GM21786 (cell line): ENCODE measurements at regions not wholly inside any gene's neighbourhood (a gene's known extent, or its start where the extent isn't known, plus 50 kb on each side); places are given as distances from the start of the nearest gene placed in this dataset.
"Not testable (repeated sequence)": the region's sequence is repeated elsewhere in the genome, so short reads cannot be mapped to it uniquely, and the experiment has no call there.

Experiments used
- ATAC-seq: cut with Tn5 transposase; IDR thresholded peaks from one replicate; pipeline ENCODE4 v1.9.1; 2021; ENCODE audit not compliant: unreplicated experiment

DNA sequence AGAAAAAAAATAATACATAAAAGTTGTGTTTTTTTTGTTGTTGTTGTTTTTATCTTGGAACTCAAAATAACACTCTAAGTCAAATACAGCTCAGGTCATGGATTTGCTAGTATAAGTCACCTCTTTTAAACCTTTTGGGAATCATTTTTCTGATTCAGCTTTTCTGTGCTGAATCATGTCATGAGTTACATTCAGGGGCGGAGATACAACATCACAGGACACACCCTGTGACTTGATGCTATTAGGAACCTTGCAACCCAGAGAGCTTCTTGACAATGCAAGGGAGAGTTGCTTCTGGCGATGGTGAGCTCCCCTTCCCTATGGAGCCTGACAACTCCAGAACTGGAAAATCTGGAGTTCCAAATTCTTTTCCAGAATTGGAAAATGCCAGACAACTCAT is 358.3 kb upstream of the C16orf82 start:
- ATAC-seq: no peak

DNA sequence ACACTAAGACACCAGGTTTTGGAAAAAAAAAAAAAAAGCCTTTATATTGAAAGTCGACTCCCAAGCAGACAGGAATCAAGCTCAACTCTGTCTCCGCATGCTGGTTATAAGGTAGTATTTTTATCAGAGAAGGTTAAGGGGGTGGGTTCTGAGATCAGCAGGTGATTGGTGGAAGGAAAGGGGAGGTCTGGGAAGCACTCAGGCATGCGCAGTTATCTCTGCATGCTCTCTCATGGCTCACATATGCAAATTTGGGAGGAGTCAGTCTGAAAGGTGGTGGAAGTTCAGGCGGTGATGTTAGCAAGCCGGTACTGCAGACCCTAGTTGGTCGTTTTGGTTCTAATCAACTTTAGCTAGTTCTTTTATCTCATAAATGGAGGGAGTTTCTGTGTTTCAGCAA is 357.6 kb upstream of the C16orf82 start:
- ATAC-seq: no peak

DNA sequence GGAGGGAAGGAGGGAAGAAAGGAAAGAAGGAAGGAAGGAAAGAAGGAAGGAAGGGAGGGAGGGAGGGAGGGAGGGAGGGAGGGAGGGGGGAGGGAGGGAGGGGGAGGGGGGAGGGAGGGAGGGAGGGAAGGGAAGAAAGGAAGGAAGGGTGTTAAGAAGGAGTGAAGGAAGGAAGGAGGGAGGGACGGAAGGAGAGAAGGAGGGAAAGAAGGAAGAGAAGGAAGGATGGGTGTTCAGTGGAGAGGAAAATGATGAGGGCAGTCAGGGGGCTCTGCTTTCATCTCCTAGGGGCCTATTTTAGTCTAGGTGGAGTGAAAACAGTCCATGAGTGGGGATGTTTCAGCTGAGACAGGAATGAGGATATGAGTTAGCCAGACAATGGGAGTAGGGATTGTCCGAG is 357.0 kb upstream of the C16orf82 start:
- ATAC-seq: no peak

DNA sequence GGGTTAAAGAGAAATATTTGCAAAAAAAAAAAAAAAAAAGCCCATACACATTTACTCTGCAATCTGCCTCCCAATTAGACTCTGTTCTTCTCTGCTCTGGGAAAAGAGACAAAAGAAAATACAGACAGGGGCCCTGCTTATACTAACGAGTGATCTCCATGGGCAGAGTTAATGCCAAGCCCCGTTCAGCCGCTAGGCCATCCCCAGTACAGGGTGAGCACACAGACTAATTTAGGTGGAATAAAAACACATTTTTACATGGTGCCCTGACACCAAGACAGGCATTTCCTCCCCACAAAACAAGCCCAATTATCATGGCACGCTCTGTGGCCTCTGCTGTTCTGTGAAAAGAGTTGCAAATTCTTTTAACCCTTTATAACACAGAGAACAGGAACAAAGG is 356.3 kb upstream of the C16orf82 start:
- ATAC-seq: no peak

DNA sequence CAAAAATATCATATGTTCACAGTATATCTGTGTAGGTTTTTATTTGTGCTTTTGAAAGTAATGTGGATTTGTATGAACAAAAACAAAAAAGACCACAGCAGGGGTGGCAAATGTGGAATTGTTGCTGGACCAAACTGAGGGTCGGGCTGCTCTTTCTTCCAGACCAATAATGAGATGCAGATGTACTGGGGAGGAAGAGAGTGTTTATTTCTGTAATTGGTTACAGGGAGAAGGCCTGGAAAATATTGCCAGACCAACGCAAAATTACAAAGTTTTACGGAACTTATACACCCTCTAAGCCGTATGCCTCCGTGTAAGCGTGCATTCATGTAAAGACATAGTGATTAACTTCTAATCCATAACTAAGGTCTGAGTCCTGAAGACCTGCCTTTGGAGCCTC is 353.9 kb upstream of the C16orf82 start:
- ATAC-seq: no peak

DNA sequence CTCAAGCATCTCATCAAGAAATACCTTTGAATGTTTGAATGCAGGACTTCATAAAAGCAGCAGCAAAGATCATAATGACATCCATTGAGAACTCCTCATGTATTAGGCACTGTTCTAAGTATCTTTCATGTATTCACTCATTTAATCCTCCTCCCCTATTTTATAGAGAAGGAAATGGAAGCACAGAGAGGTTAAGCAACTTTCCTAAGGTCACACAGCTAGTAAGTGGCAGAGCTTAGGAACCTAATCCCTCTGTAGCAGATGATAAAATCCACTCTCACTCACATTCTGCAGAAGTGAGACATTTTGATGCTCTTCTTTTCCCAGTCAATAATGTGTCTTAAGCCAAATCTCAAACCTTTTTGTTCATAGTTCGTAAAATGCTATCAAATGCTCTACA is 350.8 kb upstream of the C16orf82 start:
- no peak for ATAC-seq

DNA sequence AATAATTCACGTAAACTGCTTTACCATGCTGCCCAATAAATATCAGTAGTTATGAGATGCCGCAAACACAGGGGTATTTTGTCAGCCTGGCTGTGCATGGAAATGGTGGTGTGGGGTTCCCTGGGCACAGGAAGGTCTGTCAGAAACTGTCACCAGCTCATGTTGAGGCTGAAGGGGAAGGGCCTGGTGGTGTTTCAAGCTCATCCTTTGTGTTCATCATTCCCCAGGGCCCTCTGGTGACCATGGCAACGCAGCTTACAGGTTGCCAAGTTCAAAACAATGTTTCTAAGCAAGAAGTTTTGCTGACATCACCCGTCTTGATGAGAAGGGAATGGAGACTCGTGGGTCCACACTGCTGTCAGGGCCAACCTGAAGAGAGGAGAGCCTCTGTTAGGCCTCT is 348.9 kb upstream of the C16orf82 start:
- no peak for ATAC-seq

DNA sequence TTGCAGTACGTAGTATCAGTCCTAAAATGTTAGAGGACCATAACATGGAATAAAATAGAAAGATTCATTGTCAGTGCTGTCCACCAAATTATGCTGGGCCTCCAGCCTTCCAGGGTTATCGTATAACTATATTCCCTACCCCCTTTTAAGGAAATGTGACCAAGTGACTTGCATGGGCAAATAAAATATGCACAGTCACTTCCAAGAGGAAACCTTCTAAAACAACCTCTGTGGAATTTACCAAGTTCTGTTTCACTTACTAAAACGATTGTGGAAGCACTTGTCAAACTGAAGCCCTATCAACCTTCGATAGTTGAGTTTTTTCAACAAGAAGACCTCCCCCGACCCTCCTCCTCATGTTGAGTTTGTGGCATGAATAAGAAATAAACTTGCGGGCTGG is 345.4 kb upstream of the C16orf82 start:
- ATAC-seq: no peak

DNA sequence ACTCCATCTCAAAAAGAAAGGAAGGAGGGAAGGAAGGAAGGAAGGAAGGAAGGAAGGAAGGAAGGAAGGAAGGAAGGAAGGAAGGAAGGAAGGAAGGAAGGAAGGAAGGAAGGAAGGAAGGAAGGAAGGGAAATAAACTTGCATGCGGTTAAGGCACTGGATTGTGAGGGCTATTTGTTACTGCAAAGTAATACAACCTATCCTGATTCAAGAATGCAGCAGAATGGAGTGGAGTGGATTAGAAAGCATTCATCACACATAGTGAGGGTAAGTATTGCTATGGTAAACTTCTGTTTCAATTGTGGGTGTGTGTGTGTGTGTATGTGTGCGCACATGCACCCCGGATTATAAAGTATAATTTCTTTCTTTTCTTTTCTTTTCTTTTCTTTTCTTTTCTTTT is 344.8 kb upstream of the C16orf82 start:
- not testable (repeated sequence) for ATAC-seq

DNA sequence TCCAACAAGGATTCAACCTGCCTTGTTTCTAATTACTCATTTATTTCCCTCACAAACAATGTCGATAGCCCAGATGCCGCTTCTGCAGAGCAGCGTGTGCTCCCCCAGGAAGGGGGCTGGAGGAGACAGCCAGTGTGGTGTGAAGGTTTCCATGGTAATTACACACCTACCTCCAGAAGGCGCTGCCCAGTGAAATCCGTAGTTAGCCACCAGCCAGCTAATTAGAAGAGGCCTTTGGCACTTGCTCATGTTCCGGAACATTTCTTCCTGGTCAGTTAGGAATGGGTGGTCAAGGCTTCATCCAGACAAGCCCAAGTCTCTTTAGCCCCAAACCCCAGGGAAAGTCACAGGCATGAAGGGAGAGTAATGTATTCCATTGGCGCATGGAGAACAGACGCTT is 342.5 kb upstream of the C16orf82 start:
- ATAC-seq: no peak

DNA sequence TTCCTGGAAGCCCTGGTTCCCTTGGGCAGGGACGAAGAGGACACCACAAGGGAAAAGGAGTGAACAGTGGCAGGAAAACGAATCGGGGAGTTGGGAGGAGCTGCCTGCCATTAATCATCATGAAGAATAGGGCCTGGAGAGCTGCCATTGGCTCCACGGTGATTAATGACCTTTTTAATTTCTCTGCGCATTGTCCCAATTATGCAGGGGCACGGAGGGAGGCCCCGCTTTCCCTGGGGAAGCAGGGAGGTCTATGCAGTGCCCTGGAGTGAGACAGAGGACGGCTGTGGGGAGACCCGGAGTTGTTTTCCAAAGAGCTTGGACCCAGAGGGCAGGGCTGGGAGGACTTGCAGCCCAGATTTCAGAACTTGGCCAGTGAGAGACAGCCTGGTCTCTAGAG is 338.9 kb upstream of the C16orf82 start:
- ATAC-seq: no peak

DNA sequence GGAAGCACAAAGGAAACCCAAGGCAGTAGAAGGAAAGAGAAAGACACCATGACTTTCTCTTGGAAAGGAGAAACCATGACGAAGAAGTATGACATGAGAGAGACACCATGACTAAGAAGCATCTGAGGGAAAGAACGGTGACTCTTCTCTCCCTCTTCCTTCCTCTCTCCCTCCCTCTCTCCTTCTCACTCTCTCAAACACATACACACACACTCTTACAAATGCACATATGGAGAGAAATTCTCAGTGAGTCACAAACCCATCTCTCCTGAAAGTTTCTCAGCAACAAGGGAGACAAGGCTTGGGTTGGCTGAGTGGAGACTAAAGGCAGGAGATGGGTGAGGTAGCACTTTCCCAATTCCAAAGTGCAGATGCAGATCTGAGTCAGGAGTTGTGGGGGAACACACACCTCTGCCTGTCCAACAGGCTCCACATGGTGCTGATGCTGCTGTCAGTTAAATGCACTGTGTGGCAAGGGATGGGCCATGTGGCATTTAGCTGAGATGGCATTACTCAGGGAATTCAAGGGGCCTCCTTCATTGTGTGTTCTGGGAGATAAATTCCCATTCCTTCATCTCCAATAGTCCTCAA is 336.7 kb upstream of the C16orf82 start:
- ATAC-seq: no peak

DNA sequence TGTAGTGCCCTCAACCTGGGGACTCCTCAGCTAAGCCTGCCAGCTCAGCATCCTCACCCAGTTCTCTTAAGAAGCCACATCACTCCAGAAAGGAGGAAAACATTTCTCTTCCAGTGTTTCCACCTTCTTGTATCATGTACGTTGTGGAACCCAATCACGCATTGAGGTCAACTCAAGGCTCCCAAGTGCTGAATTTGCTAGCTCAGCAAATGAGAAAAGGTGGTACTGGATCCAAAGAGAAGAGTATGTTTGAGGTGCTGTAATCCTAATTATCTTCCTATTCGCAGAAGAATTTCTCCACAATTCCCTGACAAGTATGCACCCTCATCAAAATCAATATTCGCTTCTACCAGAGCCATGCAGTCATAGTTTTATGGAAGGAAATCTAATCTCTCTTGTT is 335.0 kb upstream of the C16orf82 start:
- ATAC-seq: no peak

DNA sequence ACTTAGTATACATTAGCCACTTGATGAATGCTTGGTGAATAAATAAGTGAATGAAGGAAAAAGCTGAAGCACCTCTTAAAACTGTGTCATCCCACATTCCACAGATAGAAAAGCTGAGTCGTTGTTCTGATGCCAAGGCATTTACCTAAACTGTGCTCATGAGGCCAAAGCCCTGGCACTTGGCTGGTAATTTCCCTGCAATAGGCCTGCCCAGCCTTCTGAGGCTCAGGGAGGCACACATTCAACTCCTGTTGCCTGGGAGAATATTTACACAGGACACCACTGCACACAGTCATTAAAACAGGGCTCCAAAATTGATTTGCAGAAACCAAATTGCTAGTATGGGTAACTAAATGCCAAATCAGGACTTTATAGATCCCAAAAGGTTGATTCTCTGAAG is 333.0 kb upstream of the C16orf82 start:
- no peak for ATAC-seq

DNA sequence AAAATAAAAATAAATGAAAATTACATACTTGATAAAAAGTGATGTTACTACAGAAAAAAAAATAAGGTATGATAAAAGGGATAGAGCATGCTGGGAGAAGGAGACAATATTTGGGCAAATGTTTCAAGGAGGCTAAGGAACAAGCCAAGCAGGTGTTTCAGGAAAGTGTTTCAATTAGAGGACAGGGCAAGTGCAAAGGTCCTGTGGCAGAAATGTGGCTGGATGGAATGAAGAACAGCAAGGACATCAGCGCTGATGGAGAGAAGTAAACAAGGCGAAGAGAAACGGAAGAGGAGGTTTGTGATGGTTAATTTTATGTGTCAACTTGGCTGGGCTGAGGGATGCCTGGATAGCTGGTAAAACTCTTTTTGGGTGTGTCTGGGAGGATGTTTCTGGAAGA is 331.2 kb upstream of the C16orf82 start:
- ATAC-seq: no peak

DNA sequence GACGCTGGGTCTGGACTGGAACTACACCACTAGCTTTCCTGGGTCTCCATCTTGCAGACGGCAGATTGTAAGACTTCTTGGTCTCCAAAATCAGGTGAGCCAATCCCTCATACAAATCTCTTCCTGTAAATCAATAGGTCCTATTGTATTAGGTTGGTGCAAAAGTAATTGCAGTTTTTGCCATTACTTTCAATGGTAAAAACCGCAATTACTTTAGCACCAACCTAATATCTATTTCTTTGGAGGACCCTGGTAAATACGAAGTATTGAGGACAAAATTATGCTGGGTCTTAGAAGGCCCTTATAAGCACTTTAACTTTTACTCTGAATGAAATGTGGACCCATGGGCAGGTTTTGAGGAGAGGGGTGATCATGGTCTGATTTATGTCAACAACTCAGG is 330.6 kb upstream of the C16orf82 start:
- no peak for ATAC-seq

DNA sequence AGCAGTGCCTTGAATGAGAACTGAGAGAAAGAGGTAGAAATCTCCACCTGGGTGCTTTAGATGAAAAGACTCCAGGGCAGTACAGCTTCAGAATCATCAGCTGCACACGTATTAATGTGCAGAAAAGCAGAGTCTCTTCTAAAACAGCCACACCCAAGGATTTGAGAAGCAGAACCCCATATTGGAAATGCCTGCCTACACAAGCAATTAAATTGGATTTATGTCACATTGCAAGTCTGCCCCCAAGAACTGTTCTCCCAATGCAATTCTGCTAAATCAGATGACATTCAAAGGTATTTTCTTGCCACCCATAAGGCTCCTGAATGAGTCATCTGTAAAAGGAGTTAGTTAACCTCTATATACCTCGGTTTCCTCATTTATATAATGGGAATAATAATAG is 326.0 kb upstream of the C16orf82 start:
- ATAC-seq: no peak

DNA sequence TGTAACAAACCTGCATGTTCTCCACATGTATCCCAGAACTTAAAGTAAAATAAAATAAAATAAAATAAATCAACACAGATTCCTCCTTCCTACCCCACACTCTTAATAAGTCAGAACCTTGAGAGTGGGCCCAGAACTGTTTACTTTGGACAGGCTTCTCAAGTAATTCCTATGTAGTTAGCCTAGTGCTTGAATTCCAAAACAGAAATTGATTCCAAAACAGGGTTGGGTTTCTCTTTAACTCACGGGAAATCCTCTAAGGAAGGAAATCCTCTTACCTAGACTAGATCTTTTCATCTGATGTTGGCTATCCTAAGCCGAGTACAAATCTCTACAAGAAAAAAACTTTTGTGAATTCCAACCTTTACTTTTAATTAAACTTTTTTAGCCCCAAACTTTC is 324.7 kb upstream of the C16orf82 start:
- no peak for ATAC-seq

DNA sequence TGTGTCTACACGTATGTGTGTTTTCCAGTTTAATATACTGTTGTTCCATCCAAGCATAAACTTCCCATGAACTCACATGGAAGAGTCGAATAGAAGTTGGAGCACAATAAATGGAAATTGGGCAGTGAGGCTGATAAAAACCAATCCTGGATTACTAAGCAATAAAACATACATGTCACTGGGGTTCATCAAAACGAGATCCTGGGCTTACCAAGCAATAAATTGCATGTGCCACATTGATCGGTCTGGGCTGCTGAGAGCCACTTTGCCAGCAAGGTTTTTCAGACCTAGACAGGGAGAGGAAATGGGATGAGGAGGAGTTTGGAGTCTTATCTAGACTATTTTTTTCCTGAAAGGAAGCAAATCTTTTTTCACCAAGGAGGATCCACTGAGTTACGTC is 322.3 kb upstream of the C16orf82 start:
- no peak for ATAC-seq

DNA sequence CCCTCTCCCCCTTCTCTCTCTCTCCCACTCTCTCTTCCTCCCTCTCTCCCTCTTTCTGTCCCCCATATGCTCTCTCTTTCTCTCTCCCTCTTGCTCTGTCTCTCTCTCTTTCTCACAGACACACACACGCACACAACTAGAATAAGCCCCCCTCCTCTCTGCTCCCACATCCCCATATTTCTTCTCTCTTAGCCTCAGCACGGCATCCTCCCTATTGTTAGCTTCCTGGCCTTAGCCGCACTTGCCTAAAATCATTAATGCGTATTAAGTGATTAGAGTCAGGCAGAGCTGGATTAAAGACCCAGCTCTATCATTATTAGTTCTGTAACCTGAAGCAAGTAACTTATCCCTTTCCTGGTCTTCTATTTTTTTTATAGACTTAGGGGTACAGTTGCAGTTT is 319.0 kb upstream of the C16orf82 start:
- no peak for ATAC-seq

DNA sequence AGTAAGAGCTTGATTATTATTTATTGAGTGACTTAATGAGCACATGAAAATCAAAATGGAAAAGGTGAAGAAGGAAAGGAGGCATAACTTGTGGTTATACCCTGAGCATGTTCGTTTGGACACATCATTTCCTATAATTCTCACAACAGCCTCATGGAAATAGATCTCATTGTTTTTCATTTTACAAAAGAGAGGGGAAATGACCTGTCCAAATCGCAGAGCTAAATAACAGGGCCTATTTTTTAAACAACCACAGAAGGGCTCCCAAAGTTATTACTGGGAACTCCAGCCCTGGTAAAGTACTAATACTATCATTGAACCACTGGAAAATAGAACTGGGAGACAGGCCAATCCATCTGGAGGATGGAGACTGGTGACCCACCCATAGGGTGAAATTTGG is 317.7 kb upstream of the C16orf82 start:
- no peak for ATAC-seq

DNA sequence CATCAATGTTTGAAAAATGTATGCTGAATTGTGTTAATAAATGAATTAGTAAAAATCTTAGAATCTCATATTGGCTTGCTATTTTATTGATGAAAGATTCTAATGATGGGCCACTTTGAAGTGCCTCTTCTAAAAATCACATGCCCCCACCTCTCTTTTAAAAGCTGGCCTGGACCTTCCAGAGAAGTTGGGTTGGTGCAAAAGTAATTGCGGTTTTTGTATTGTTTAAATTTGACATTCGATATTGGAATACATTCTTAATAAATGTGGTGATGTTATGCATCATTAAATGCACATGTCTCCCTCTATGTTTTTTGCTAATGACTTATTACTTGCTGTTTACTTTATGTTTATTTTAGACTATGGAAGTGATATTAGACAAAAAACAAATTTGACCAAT is 314.6 kb upstream of the C16orf82 start:
- no peak for ATAC-seq

DNA sequence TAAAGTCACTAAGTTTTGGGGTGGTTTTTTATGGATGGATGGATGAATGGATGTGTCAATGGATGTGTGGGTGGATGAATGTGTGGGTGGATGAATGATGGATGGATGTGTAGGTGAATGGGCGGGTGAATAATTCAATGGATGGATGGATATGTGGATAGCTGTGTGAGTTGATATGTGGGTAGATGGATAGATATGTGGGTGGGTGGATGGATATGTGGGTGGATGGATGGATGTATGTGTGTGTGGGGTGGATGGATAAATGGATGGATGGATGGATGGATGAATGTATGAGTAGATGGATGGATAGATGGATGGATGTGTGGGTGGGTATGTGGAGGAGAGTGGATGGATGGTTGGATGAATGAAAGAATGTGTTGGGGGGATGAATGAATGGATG is 310.1 kb upstream of the C16orf82 start:
- no peak for ATAC-seq

DNA sequence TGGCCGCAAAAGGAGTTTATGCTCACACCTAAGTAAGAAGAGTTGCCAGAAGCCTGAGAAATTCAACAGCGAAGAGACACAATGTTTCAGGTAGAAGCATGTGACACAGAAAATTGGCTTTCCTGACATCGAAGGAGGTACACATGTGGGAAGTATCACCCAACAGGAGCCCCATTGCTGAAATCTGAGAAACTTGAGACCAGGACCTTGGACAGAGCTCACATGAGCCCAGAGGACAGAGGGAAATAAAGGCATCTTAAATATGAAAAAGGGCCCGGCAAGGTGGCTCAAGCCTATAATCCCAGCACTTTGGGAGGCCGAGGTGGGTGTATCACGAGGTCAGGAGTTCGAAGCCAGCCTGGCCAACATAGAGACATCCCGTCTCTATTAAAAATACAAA is 304.1 kb upstream of the C16orf82 start:
- no peak for ATAC-seq
